ENCODE measurements at regions not wholly inside any gene's neighbourhood (a gene's known extent, or its start where the extent isn't known, plus 50 kb on each side); places are given as distances from the start of the nearest gene placed in this dataset.
"Not testable (repeated sequence)": the region's sequence is repeated elsewhere in the genome, so short reads cannot be mapped to it uniquely, and the experiment has no call there.

DNA sequence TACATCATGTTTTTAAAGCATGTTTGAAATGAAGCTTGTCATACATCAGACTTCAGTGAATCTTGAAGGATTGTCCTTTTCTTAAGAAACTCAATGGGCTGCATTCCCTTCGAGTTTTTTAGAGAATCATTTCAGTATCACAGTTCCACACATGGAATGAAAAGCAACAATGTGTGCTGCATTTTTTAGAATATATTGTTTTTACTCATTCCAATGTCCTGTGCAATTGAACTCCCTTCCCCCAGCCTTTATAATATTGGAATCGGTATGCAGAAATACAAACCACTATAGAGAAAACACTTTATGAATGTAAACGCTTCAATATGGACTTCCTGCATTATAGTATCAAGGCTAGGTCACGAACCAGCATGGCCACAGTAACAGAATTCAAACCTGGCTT is 634.4 kb downstream of the GATA3 start:
- ATAC-seq: no peak
- intact Hi-C loops (cut with DNase I, micrococcal nuclease): no loop called here
- no peaks in the 10 kb centered on the region for H3K4me1 ChIP-seq (ENCODE audit: low read depth)
- no peak for DNase-seq
- TF ChIP-seq, protein P1, sequence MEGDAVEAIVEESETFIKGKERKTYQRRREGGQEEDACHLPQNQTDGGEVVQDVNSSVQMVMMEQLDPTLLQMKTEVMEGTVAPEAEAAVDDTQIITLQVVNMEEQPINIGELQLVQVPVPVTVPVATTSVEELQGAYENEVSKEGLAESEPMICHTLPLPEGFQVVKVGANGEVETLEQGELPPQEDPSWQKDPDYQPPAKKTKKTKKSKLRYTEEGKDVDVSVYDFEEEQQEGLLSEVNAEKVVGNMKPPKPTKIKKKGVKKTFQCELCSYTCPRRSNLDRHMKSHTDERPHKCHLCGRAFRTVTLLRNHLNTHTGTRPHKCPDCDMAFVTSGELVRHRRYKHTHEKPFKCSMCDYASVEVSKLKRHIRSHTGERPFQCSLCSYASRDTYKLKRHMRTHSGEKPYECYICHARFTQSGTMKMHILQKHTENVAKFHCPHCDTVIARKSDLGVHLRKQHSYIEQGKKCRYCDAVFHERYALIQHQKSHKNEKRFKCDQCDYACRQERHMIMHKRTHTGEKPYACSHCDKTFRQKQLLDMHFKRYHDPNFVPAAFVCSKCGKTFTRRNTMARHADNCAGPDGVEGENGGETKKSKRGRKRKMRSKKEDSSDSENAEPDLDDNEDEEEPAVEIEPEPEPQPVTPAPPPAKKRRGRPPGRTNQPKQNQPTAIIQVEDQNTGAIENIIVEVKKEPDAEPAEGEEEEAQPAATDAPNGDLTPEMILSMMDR (IDR thresholded peaks at IDR 0.05): no peak
- H3K9me3 ChIP-seq: no peaks in the 10 kb centered on the region
- no peak overlapping the region for H3K4me3 ChIP-seq
- no peaks in the 10 kb centered on the region for H3K36me3 ChIP-seq (ENCODE audit: low read depth)

DNA sequence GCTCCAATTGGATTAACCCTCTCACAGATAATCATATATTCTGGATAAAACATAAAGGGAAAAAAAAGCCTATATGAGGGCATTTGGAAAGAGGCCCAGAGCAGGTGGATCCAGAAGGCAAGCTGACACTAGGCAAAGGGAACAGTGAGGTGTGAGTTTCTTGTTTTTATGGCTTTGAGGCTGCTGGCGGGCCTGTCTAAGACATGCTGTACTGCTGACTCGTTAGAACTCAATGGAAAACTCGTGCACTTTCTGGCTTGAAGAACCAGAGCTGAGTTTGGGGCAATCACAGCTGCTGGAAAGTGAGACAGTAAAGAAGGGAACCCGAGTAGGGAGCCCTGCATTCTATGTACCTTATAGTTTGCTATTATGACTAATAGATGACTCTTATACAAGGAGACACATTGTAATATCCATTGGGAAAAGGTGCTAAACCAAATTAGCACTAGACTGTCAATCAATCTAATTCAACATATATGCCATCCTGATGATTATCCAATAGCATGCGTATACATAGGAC is 637.1 kb downstream of the GATA3 start:
- DNase-seq: no peak
- H3K4me1 ChIP-seq (ENCODE audit: low read depth): no peaks in the 10 kb centered on the region
- no peaks in the 10 kb centered on the region for H3K9me3 ChIP-seq
- TF ChIP-seq, protein P1 (IDR thresholded peaks at IDR 0.05): no peak
- H3K36me3 ChIP-seq (ENCODE audit: low read depth): no peaks in the 10 kb centered on the region
- no peak for ATAC-seq
- intact Hi-C loops (cut with DNase I, micrococcal nuclease): no loop called here
- no peak overlapping the region for H3K4me3 ChIP-seq

DNA sequence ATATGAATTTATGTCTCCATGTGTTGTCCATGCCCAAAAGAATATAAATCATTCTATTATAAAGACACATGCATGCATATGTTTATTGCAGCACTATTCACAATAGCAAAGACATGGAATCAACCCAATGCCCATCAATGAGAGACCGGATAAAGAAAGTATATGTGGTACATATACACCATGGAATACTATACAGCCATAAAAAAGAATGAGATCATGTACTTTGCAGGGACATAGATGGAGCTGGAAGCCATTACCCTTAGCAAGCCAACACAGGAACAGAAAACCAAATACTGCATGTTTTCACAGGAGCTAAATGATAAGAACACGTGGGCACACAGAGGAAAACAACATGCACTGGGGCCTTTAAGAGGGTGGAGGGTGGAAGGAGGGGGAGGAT is 639.1 kb downstream of the GATA3 start:
- ATAC-seq; H3K36me3 ChIP-seq (ENCODE audit: low read depth); intact Hi-C loops (cut with DNase I, micrococcal nuclease); H3K4me3 ChIP-seq; H3K4me1 ChIP-seq (ENCODE audit: low read depth); DNase-seq; H3K9me3 ChIP-seq: not testable (repeated sequence)

DNA sequence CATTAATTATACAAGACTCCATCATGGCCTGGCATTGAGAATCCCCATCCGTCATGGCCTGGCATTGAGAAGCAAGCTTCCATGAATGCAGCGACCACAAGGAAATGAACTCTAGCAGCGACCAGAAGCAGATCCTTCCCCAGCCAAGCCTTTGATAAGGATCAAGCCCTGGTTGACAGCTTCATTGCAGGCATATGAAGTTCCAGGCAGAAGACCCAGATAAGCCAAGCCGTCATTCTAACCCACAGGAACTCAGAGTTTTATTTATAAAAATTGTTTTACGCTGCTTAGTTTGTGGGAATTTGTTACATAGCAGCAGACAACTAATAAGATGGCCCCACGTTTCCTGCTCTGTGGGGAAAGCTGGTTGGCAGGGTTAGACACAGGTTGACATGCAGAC is 642.3 kb downstream of the GATA3 start:
- Histone ChIP-seq H3K36me3 (ENCODE audit: low read depth) (no peaks in the 10 kb centered on the region), H3K4me1 (ENCODE audit: low read depth) (no peaks in the 10 kb centered on the region), H3K4me3 (no peak overlapping the region), H3K9me3 (no peaks in the 10 kb centered on the region)
- ATAC-seq (no peak), DNase-seq (no peak)
- intact Hi-C loops (cut with DNase I, micrococcal nuclease): no loop called here
- TF ChIP-seq, protein P1 (IDR thresholded peaks at IDR 0.05): no peak

DNA sequence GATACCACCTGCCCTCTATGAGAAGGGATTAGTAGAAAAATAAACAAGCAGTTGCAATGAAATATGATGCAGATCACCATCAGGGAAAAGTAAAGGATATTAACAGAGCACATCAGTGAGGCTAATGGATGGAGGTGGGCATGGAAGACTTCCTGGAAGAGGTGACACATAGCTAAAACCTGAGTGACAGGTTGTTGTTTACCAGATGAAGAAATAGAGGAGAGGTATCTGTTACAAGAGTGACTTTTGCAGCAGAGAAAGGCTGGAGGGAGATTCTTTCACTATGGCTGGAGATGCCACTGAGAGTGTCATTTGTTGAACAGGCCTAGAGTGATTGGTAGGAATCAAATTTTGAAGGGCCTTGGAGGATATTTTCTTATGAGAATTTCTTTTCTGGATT is 646.2 kb downstream of the GATA3 start:
- Histone ChIP-seq H3K9me3 (no peaks in the 10 kb centered on the region), H3K4me1 (ENCODE audit: low read depth) (no peaks in the 10 kb centered on the region), H3K4me3 (no peak overlapping the region), H3K36me3 (ENCODE audit: low read depth) (no peaks in the 10 kb centered on the region)
- TF ChIP-seq, protein P1 (IDR thresholded peaks at IDR 0.05): no peak
- intact Hi-C loops (cut with DNase I, micrococcal nuclease): no loop called here
- DNase-seq (no peak), ATAC-seq (no peak)

DNA sequence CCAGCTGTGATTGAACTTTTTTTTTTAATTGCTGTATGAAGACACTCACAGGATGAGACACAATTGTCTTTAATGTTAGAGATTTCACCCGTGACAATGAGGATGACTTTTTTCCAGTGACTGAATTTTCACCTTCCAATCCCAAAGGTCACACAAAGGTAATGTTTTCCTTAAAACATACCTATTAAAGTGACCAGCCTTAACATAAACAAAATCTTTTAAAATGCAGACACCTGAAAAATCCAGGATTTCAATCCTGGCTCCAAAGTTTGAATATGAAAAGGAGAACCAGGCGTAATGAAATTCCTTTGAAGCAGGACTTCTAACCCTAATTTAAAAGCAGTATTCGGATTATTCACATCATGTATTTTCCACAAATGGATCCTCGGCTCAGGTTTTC is 647.7 kb downstream of the GATA3 start:
- DNase-seq: no peak
- no peaks in the 10 kb centered on the region for H3K36me3 ChIP-seq (ENCODE audit: low read depth)
- ATAC-seq: no peak
- H3K9me3 ChIP-seq: no peaks in the 10 kb centered on the region
- TF ChIP-seq, protein P1 (IDR thresholded peaks at IDR 0.05): no peak
- H3K4me3 ChIP-seq: no peak overlapping the region
- intact Hi-C loops (cut with DNase I, micrococcal nuclease): no loop called here
- H3K4me1 ChIP-seq (ENCODE audit: low read depth): no peaks in the 10 kb centered on the region

Measured in mucosa of descending colon (tissue), 3 donors.